ENCODE measurements at regions not wholly inside any gene's neighbourhood (a gene's known extent, or its start where the extent isn't known, plus 50 kb on each side); places are given as distances from the start of the nearest gene placed in this dataset.

- TF ChIP-seq CTCF (conservative IDR thresholded peaks at IDR 0.05 in 1 of 2, IDR thresholded peaks at IDR 0.05 in 1 of 2; ENCODE audit: low read depth in 1 of 2, low read length in 2 of 2) = no peak
- no peak for TF ChIP-seq EZH2 (IDR thresholded peaks at IDR 0.05; ENCODE audit: low read length, missing control alignments)
These were observed 60.4 kb upstream of the CMKLR1 start for GRCh38 chr12:108399514-108399913.
